ENCODE measurements at regions not wholly inside any gene's neighbourhood (a gene's known extent, or its start where the extent isn't known, plus 50 kb on each side); places are given as distances from the start of the nearest gene placed in this dataset.

GRCh38 chr2:144631636-144632035 is 111.7 kb upstream of the ZEB2 start:
- no peak overlapping the region for H3K4me3 Mint-ChIP-seq (ENCODE audit: unreplicated experiment)
- DNase-seq (ENCODE audit: unreplicated experiment): no peak
- H3K9me3 Mint-ChIP-seq (ENCODE audit: unreplicated experiment): peaks cover 16% of the 10 kb centered on the region
- ChIA-PET POLR2A (interaction anchor here (1.4 kb wide), 1 partner anchor 29 kb away, joined by 3 read pairs; no protein-coding TSS in a partner anchor), CTCF (interaction anchor here (1.4 kb wide), 1 partner anchor 78 kb away, joined by 3 read pairs; no protein-coding TSS in a partner anchor)
- no TSS peak for BruUV-seq (replicated peaks)
- H3K4me1 Mint-ChIP-seq (ENCODE audit: insufficient read depth, unreplicated experiment): peaks cover 11% of the 10 kb centered on the region
- no peaks in the 10 kb centered on the region for H3K27me3 Mint-ChIP-seq (ENCODE audit: insufficient read depth, unreplicated experiment)
- H3K27ac Mint-ChIP-seq (ENCODE audit: low read depth, unreplicated experiment): no peak overlapping the region
- no peak for TF ChIP-seq CTCF (IDR thresholded peaks at IDR 0.05; ENCODE audit: unreplicated experiment)
- H3K36me3 Mint-ChIP-seq (ENCODE audit: insufficient read depth, unreplicated experiment): no peaks in the 10 kb centered on the region
- intact Hi-C loops (cut with micrococcal nuclease): no loop called here

- peaks cover 14% of the 10 kb centered on the region for H3K4me1 Mint-ChIP-seq (ENCODE audit: insufficient read depth, unreplicated experiment)
- CTCF ChIA-PET: interaction anchor here (1.4 kb wide), 1 partner anchor 77 kb away, joined by 3 read pairs; no protein-coding TSS in a partner anchor
- TF ChIP-seq CTCF (IDR thresholded peaks at IDR 0.05; ENCODE audit: unreplicated experiment): no peak
Measured at GRCh38 chr2:144630459-144631215, 110.7 kb upstream of the ZEB2 start.

DNA sequence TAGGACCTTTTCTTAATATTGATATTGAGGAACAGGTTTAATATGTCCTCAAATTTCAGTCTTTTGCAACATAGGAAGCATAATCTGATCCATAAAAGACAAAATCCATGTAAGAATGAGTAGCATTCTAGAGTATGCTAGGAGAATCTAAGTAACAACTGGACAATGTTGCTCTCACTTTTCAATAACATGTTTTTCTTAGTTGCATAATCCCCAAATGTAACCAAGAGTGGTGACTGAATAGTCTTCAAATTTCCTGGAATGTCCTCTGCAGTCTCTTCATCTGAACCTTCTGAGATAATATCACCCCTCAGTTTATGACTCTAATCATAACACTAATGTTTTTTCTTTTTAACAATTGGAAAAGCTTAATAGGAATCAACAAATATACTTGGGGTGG is 110.0 kb upstream of the ZEB2 start:
- CTCF ChIA-PET: interaction anchor here (0.6 to 1.4 kb wide), 2 partner anchors 76 to 606 kb away, joined by 3 read pairs; no protein-coding TSS in a partner anchor
- H3K4me1 Mint-ChIP-seq (ENCODE audit: insufficient read depth, unreplicated experiment): peaks cover 21% of the 10 kb centered on the region
- BruUV-seq (replicated peaks): no TSS peak
- H3K27ac Mint-ChIP-seq (ENCODE audit: low read depth, unreplicated experiment): no peak overlapping the region
- TF ChIP-seq CTCF (IDR thresholded peaks at IDR 0.05; ENCODE audit: unreplicated experiment): no peak
- no peak overlapping the region for H3K4me3 Mint-ChIP-seq (ENCODE audit: unreplicated experiment)
- peaks cover 4% of the 10 kb centered on the region for H3K9me3 Mint-ChIP-seq (ENCODE audit: unreplicated experiment)
- H3K27me3 Mint-ChIP-seq (ENCODE audit: insufficient read depth, unreplicated experiment): no peaks in the 10 kb centered on the region
- no peak for DNase-seq (ENCODE audit: unreplicated experiment)
- H3K36me3 Mint-ChIP-seq (ENCODE audit: insufficient read depth, unreplicated experiment): no peaks in the 10 kb centered on the region
- POLR2A ChIA-PET: interaction anchor here (0.6 to 2.9 kb wide), 3 partner anchors 29 to 85 kb away, joined by 3 to 13 read pairs (median 3); no protein-coding TSS in a partner anchor
- intact Hi-C loops (cut with micrococcal nuclease): no loop called here

More at GRCh38 chr2:144630459-144631215, 110.7 kb upstream of the ZEB2 start:
- POLR2A ChIA-PET: interaction anchor here (0.6 to 1.4 kb wide), 2 partner anchors 30 to 85 kb away, joined by 3 read pairs; no protein-coding TSS in a partner anchor
- H3K36me3 Mint-ChIP-seq (ENCODE audit: insufficient read depth, unreplicated experiment): no peaks in the 10 kb centered on the region
- H3K9me3 Mint-ChIP-seq (ENCODE audit: unreplicated experiment): peaks cover 6% of the 10 kb centered on the region
- H3K27me3 Mint-ChIP-seq (ENCODE audit: insufficient read depth, unreplicated experiment): no peaks in the 10 kb centered on the region
- H3K4me3 Mint-ChIP-seq (ENCODE audit: unreplicated experiment): no peak overlapping the region
- DNase-seq (ENCODE audit: unreplicated experiment): no peak
- BruUV-seq (replicated peaks): no TSS peak
- intact Hi-C loops (cut with micrococcal nuclease): no loop called here
- no peak overlapping the region for H3K27ac Mint-ChIP-seq (ENCODE audit: low read depth, unreplicated experiment)

DNA sequence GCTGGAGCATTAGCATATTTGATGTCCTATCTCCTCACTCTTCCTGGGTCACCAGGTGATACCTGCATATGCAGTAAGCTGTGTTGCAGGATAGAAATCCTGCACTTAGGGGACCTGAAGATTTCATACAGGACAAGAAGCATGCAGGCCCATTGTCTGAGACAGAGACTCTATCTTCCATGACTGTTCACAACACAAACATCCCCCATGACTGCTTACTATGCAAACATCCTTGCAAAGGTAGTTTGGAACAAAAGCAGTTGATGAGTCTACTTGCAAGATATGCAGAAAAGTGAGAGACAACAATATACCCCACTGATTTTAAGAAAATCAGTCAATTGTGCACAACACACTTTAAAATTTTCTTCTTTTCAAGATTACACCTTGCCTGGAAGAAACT is 108.6 kb upstream of the ZEB2 start:
- Mint-ChIP-seq H3K27me3 (ENCODE audit: insufficient read depth, unreplicated experiment) (no peaks in the 10 kb centered on the region), H3K9me3 (ENCODE audit: unreplicated experiment) (peaks cover 4% of the 10 kb centered on the region), H3K36me3 (ENCODE audit: insufficient read depth, unreplicated experiment) (no peaks in the 10 kb centered on the region), H3K4me3 (ENCODE audit: unreplicated experiment) (no peak overlapping the region), H3K4me1 (ENCODE audit: insufficient read depth, unreplicated experiment) (peaks cover 28% of the 10 kb centered on the region), H3K27ac (ENCODE audit: low read depth, unreplicated experiment) (no peak overlapping the region)
- POLR2A ChIA-PET: interaction anchor here (0.7 to 2.9 kb wide), 4 partner anchors 20 to 56 kb away, joined by 3 to 13 read pairs (median 3); no protein-coding TSS in a partner anchor
- no peak for TF ChIP-seq CTCF (IDR thresholded peaks at IDR 0.05; ENCODE audit: unreplicated experiment)
- CTCF ChIA-PET: interaction anchor here (0.8 to 1.3 kb wide), 2 partner anchors 32 to 34 kb away, joined by 3 read pairs; no protein-coding TSS in a partner anchor
- no TSS peak for BruUV-seq (replicated peaks)
- intact Hi-C loops (cut with micrococcal nuclease): no loop called here
- DNase-seq (ENCODE audit: unreplicated experiment): no peak

All from MCF 10A (cell line).